OCI-LY3 (cell line): ENCODE measurements at regions not wholly inside any gene's neighbourhood (a gene's known extent, or its start where the extent isn't known, plus 50 kb on each side); places are given as distances from the start of the nearest gene placed in this dataset.

Experiments used
- EZH2phosphoT487 ChIP-seq: fragments of 200-600 bp; shearing (Covaris generic); IDR thresholded peaks from 2 replicates; pipeline ENCODE4 v1.6.1; 2018; ENCODE audit warnings: antibody characterized with exemption, mixed run types, low read depth
- TF ChIP-seq, protein P1 (sequence below): fragments of 200-600, 300-600 bp; sonication (generic); IDR thresholded peaks from 2 replicates; pipeline ENCODE4 v1.5.1; 2014; ENCODE audit warnings: antibody characterized with exemption, low read length, low read depth

GRCh38 chr4:4794421-4794820 is 65.0 kb upstream of the MSX1 start:
- TF ChIP-seq, protein P1, sequence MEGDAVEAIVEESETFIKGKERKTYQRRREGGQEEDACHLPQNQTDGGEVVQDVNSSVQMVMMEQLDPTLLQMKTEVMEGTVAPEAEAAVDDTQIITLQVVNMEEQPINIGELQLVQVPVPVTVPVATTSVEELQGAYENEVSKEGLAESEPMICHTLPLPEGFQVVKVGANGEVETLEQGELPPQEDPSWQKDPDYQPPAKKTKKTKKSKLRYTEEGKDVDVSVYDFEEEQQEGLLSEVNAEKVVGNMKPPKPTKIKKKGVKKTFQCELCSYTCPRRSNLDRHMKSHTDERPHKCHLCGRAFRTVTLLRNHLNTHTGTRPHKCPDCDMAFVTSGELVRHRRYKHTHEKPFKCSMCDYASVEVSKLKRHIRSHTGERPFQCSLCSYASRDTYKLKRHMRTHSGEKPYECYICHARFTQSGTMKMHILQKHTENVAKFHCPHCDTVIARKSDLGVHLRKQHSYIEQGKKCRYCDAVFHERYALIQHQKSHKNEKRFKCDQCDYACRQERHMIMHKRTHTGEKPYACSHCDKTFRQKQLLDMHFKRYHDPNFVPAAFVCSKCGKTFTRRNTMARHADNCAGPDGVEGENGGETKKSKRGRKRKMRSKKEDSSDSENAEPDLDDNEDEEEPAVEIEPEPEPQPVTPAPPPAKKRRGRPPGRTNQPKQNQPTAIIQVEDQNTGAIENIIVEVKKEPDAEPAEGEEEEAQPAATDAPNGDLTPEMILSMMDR: no peak
- TF ChIP-seq EZH2phosphoT487: no peak
